ENCODE measurements at regions not wholly inside any gene's neighbourhood (a gene's known extent, or its start where the extent isn't known, plus 50 kb on each side); places are given as distances from the start of the nearest gene placed in this dataset.

DNA sequence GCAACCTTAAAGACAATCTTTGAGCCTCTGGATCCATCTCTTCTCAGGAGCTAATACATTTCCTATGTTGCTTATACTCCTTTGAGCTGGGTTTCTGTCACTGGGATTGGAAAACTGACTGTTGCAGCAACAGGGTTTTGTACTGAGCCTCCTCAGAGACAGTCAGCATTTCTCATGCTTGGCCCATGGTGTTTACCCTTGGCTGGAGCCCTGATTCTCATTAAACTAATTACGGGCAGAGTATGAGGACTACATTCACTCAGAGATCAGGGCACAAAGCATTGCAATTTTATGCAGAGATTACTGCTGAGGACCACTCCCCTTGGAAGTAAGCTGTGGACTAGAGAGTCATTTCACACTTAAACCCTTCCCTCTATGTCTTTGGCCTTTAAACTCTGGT lies 134.5 kb downstream of the LRIG2 start:
- TF ChIP-seq, protein P1, sequence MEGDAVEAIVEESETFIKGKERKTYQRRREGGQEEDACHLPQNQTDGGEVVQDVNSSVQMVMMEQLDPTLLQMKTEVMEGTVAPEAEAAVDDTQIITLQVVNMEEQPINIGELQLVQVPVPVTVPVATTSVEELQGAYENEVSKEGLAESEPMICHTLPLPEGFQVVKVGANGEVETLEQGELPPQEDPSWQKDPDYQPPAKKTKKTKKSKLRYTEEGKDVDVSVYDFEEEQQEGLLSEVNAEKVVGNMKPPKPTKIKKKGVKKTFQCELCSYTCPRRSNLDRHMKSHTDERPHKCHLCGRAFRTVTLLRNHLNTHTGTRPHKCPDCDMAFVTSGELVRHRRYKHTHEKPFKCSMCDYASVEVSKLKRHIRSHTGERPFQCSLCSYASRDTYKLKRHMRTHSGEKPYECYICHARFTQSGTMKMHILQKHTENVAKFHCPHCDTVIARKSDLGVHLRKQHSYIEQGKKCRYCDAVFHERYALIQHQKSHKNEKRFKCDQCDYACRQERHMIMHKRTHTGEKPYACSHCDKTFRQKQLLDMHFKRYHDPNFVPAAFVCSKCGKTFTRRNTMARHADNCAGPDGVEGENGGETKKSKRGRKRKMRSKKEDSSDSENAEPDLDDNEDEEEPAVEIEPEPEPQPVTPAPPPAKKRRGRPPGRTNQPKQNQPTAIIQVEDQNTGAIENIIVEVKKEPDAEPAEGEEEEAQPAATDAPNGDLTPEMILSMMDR (IDR thresholded peaks at IDR 0.05), result no peak
- TF ChIP-seq POLR2A (IDR thresholded peaks at IDR 0.05), result no peak

Data from esophagus squamous epithelium (tissue), 4 donors.